HCT116 (cell line): ENCODE measurements at regions not wholly inside any gene's neighbourhood (a gene's known extent, or its start where the extent isn't known, plus 50 kb on each side); places are given as distances from the start of the nearest gene placed in this dataset.

Experiments
- ATAC-seq: fragments of 200-7000 bp; cut with Tn5 transposase; 2 replicates; pipeline ENCODE4 v1.9.1; 2020; ENCODE audit warnings: mild to moderate bottlenecking, moderate library complexity
- BruUV-seq: library from RNA; stranded (reverse); fragments of 400-500 nt; replicated peaks from 2 replicates; lab custom pipeline; 2021; lab: Mats Ljungman, UMichigan
- CTCF ChIA-PET: fragments of 300-600 bp; sonication (Branson Sonifier 250); formaldehyde crosslinking; loops from one replicate; lab custom pipeline; 2021; ENCODE audit warnings: antibody characterized with exemption; lab: Charles Lee
- POLR2A ChIA-PET: fragments of 300-600, 350-600 bp; sonication (Branson Sonifier 250); formaldehyde crosslinking; loops from one replicate; lab custom pipeline; 2021; ENCODE audit warnings: antibody characterized with exemption; lab: Charles Lee
- RAD21 ChIA-PET, 2 experiments: fragments of 300-600 bp; sonication (Branson Sonifier 250); formaldehyde crosslinking; loops; one replicate each; lab custom pipeline; 2023; ENCODE audit warnings: low total read pairs in 2 of 2; ENCODE audit not compliant: uncharacterized antibody in 2 of 2, unreplicated experiment in 2 of 2, low non-redundant PET in 1 of 2; lab: Charles Lee
- DNase-seq: peaks from one replicate; pipeline ENCODE4 v3.0.0-alpha.2; 2010; ENCODE audit warnings: low read depth, low spot score
- H2AFZ ChIP-seq: fragments of 200-600 bp; shearing (Covaris generic), sonication (generic); 2 replicates; pipeline ENCODE4 v1.6.1; 2017; ENCODE audit warnings: low read depth, mixed run types, mixed read lengths, antibody characterized with exemption, low read length; ENCODE audit not compliant: poor library complexity, severe bottlenecking
- H3K27ac ChIP-seq: 2 replicates; pipeline ENCODE4 v1.5.1; 2012; ENCODE audit warnings: low read depth, low read length
- H3K27me3 ChIP-seq: fragments of 200-600 bp; sonication (generic); 2 replicates; pipeline ENCODE4 v1.6.1; 2016; ENCODE audit warnings: mixed run types, low read length, mixed read lengths; ENCODE audit not compliant: insufficient read depth
- H3K36me3 ChIP-seq, 2 experiments: fragments of 200-500 bp in 1 of 2; fragments of 200-600 bp in 1 of 2; sonication (Bioruptor generic) in 1 of 2; sonication (generic) in 1 of 2; 2 replicates each; pipeline versions ENCODE4 v1.5.1 to v1.6.1; 2014 to 2016; ENCODE audit warnings: low read length in 2 of 2, inconsistent platforms in 1 of 2, mixed read lengths in 1 of 2, mixed run types in 1 of 2; ENCODE audit not compliant: insufficient read depth in 2 of 2, control insufficient read depth in 1 of 2
- H3K4me1 ChIP-seq, 2 experiments: fragments of 200-600 bp in 1 of 2; sonication (generic) in 1 of 2; 2 replicates each; pipeline versions ENCODE4 v1.5.1 to v1.6.1; 2012 to 2017; ENCODE audit warnings: low read length in 2 of 2, inconsistent platforms in 1 of 2, mild to moderate bottlenecking in 1 of 2, mixed read lengths in 1 of 2, mixed run types in 1 of 2, moderate library complexity in 1 of 2; ENCODE audit not compliant: insufficient read depth in 2 of 2, control insufficient read depth in 1 of 2
- H3K4me2 ChIP-seq: fragments of 200-600 bp; sonication (generic); 2 replicates; pipeline ENCODE4 v1.6.1; 2017; ENCODE audit warnings: mixed run types, low read length, mixed read lengths
- H3K4me3 ChIP-seq, 2 experiments: fragments of 200-600 bp in 1 of 2; sonication (generic) in 1 of 2; replicated peaks in 1 of 2; 2 replicates each; pipeline ENCODE4 v1.5.1; 2011 to 2016; ENCODE audit warnings: low read length in 2 of 2, control low read depth in 1 of 2, low read depth in 1 of 2, mild to moderate bottlenecking in 1 of 2, mixed read lengths in 1 of 2, mixed run types in 1 of 2
- H3K79me2 ChIP-seq: fragments of 200-600 bp; sonication (generic); 2 replicates; pipeline ENCODE4 v1.6.1; 2017; ENCODE audit warnings: mild to moderate bottlenecking, mixed run types, low read length, moderate library complexity, mixed read lengths; ENCODE audit not compliant: insufficient read depth
- H3K9ac ChIP-seq: fragments of 200-600 bp; sonication (generic); 2 replicates; pipeline ENCODE4 v1.6.1; 2016; ENCODE audit warnings: low read length, mixed read lengths
- H3K9me2 ChIP-seq: fragments of 200-600 bp; sonication (generic), shearing (Covaris generic); 2 replicates; pipeline ENCODE4 v1.6.1; 2017; ENCODE audit warnings: mixed run types, mild to moderate bottlenecking, moderate library complexity; ENCODE audit not compliant: insufficient read depth
- H3K9me3 ChIP-seq, 2 experiments: fragments of 200-500 bp in 1 of 2; fragments of 200-600 bp in 1 of 2; sonication (Bioruptor generic) in 1 of 2; sonication (generic) in 1 of 2; 2 replicates each; pipeline ENCODE4 v1.6.1; 2014 to 2017; ENCODE audit warnings: low read length in 2 of 2, mixed read lengths in 2 of 2, inconsistent platforms in 1 of 2, low read depth in 1 of 2, mild to moderate bottlenecking in 1 of 2, mixed run types in 1 of 2, moderate library complexity in 1 of 2; ENCODE audit not compliant: control insufficient read depth in 1 of 2, insufficient read depth in 1 of 2
- H4K20me1 ChIP-seq: fragments of 200-600 bp; sonication (generic), shearing (Covaris generic); 2 replicates; pipeline ENCODE4 v1.6.1; 2017; ENCODE audit warnings: mixed run types, mild to moderate bottlenecking, moderate library complexity; ENCODE audit not compliant: insufficient read depth
- CBX3 ChIP-seq: IDR thresholded peaks from 2 replicates; pipeline ENCODE4 v1.6.1; 2012; ENCODE audit warnings: low read depth
- ELF1 ChIP-seq: IDR thresholded peaks from 2 replicates; pipeline ENCODE4 v1.6.1; 2012; ENCODE audit warnings: low read depth, borderline replicate concordance
- EZH2 ChIP-seq: fragments of 200-600 bp; sonication (generic); IDR thresholded peaks from 2 replicates; pipeline ENCODE4 v1.6.1; 2017; ENCODE audit warnings: antibody characterized with exemption, mixed run types
- FOSL1 ChIP-seq: IDR thresholded peaks from 2 replicates; pipeline ENCODE4 v1.6.1; 2012; ENCODE audit warnings: low read depth
- JUND ChIP-seq: IDR thresholded peaks from 2 replicates; pipeline ENCODE4 v1.6.1; 2012
- POLR2A ChIP-seq: IDR thresholded peaks from 2 replicates; pipeline ENCODE4 v1.7.0; 2011; ENCODE audit warnings: borderline replicate concordance; ENCODE audit not compliant: insufficient read depth, insufficient read length; ENCODE audit errors: extremely low read depth
- SIN3A ChIP-seq: IDR thresholded peaks from 2 replicates; pipeline ENCODE4 v1.6.1; 2012; ENCODE audit warnings: low read depth
- SP1 ChIP-seq: IDR thresholded peaks from 2 replicates; pipeline ENCODE4 v1.6.1; 2012; ENCODE audit warnings: low read depth
- TCF7L2 ChIP-seq: IDR thresholded peaks from 2 replicates; pipeline ENCODE4 v1.7.0; 2011; ENCODE audit warnings: borderline replicate concordance, inconsistent platforms; ENCODE audit not compliant: insufficient read depth, insufficient read length; ENCODE audit errors: extremely low read depth
- YY1 ChIP-seq: IDR thresholded peaks from 2 replicates; pipeline ENCODE4 v1.6.1; 2011; ENCODE audit warnings: low read length, low read depth, moderate library complexity, mild to moderate bottlenecking; ENCODE audit not compliant: insufficient replicate concordance; ENCODE audit errors: extremely low read depth
- intact Hi-C: fragments of 100-400 bp; cut with micrococcal nuclease; formaldehyde crosslinking; loops from 2 replicates; pipeline ENCODE4 v1.10.0; 2022
- TF ChIP-seq, protein P1 (sequence below): IDR thresholded peaks from 2 replicates; pipeline ENCODE4 v1.6.1; 2012

DNA sequence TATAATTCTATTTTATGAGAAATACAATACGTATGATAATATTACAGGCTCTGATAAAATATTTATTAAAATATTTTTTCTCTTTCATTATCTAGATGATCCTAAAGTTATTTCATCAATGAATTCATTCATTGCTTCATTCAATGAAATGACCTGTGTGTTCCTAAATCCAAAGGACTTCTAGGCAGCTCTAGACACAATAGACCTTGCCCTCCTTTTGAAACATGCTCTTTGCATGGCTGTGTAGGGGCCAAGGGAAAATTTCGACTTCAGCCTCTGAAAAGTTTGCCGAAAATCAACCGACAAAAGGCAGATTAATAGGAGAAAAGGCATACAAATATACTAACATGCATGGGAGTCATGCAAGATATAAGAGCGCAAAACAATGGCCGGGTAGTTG is 402.0 kb downstream of the ELAVL2 start:
- Histone ChIP-seq H3K4me2 (no peak overlapping the region), H3K4me3 (no peak overlapping the region), H3K36me3 (no peaks in the 10 kb centered on the region), H2AFZ (no peak overlapping the region), H3K9me2 (no peaks in the 10 kb centered on the region), H4K20me1 (no peaks in the 10 kb centered on the region), H3K9ac (no peak overlapping the region), H3K4me1 (no peaks in the 10 kb centered on the region), H3K9me3 (peaks cover 4 to 23% of the 10 kb centered on the region in 2 experiments; a peak in 2 of 4 replicates), H3K27me3 (no peaks in the 10 kb centered on the region), H3K79me2 (no peaks in the 10 kb centered on the region), H3K27ac (no peak overlapping the region)
- CTCF ChIA-PET = no interaction called here
- POLR2A ChIA-PET = no interaction called here
- intact Hi-C loops = no loop called here
- RAD21 ChIA-PET = no interaction called here
- DNase-seq (no peak), ATAC-seq (no peak)
- BruUV-seq = no TSS peak
- no peak for TF ChIP-seq SP1
- no peak for TF ChIP-seq EZH2
- TF ChIP-seq POLR2A = no peak
- TF ChIP-seq SIN3A = no peak

DNA sequence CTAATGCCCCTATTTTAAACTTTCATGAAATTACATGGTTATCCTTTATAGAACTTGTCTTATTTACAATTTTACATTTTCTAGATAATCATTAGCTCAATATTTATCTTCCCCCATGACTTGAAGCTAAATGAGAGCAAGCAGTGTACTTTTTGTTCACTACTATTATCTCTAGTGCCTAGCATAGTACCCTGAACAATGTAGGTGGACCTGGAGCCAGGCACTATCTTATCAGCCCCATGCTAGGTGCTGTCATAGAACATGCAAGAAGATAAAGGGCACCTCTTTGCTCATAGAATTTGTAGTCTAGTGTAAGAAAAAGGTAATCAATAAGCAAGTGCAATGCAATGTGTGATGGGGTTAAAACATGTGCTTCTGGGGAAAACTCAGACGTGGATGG is 399.9 kb downstream of the ELAVL2 start:
- ChIA-PET POLR2A (no interaction called here), RAD21 (no interaction called here), CTCF (no interaction called here)
- Histone ChIP-seq H3K9ac (no peak overlapping the region), H3K36me3 (no peaks in the 10 kb centered on the region), H3K9me3 (peaks cover 4 to 20% of the 10 kb centered on the region in 2 experiments; a peak in 2 of 4 replicates), H3K27me3 (no peaks in the 10 kb centered on the region), H3K4me3 (no peak overlapping the region), H3K27ac (no peak overlapping the region), H3K79me2 (no peaks in the 10 kb centered on the region), H4K20me1 (no peaks in the 10 kb centered on the region), H3K4me1 (no peaks in the 10 kb centered on the region), H3K4me2 (no peak overlapping the region), H3K9me2 (no peaks in the 10 kb centered on the region), H2AFZ (no peak overlapping the region)
- TF ChIP-seq JUND = no peak
- no peak for TF ChIP-seq SP1
- TF ChIP-seq FOSL1 = no peak
- TF ChIP-seq, protein P1, sequence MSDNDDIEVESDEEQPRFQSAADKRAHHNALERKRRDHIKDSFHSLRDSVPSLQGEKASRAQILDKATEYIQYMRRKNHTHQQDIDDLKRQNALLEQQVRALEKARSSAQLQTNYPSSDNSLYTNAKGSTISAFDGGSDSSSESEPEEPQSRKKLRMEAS = no peak
- TF ChIP-seq YY1 = no peak
- TF ChIP-seq POLR2A = no peak
- no peak for TF ChIP-seq ELF1
- TF ChIP-seq CBX3 = no peak
- TF ChIP-seq TCF7L2 = no peak
- intact Hi-C loops = no loop called here
- ATAC-seq (no peak), DNase-seq (no peak)
- BruUV-seq = no TSS peak
